ENCODE measurements at regions not wholly inside any gene's neighbourhood (a gene's known extent, or its start where the extent isn't known, plus 50 kb on each side); places are given as distances from the start of the nearest gene placed in this dataset.

DNA sequence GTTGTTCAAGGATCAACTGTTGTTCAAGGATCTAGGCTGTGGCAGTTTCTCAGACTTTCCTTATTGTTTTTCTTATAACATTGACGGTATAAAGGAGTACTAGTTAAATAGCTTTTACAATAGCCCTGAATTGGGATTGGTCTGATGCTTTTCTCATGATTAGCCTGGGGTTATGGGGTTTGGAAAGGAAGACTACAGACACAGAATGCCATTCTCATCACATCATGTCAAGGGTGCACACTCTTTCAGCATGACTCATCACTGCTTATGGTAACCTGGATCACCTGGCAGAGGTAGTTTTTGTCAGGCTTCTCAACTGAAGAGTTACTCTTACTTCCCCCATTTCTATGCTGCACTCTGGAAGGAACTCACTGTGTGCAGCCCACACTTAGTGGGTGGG is 194.2 kb upstream of the NPSR1 start:
- Histone ChIP-seq H3K27me3 (ENCODE audit: control insufficient read depth, insufficient read depth, low read length) (no peaks in the 10 kb centered on the region), H3K4me1 (ENCODE audit: control insufficient read depth, insufficient read depth, low read length) (peaks cover 3% of the 10 kb centered on the region; the same call in 1 of the 2 replicates), H3K36me3 (ENCODE audit: control insufficient read depth, insufficient read depth, low read length) (no peaks in the 10 kb centered on the region), H3K27ac (ENCODE audit: low read depth, low read length) (no peak overlapping the region), H3K9me3 (ENCODE audit: control insufficient read depth, insufficient read depth, low read length) (no peaks in the 10 kb centered on the region), H3K9ac (ENCODE audit: low read depth, low read length) (no peak overlapping the region), H3K4me3 (ENCODE audit: low read depth, low read length) (no peak overlapping the region)

DNA sequence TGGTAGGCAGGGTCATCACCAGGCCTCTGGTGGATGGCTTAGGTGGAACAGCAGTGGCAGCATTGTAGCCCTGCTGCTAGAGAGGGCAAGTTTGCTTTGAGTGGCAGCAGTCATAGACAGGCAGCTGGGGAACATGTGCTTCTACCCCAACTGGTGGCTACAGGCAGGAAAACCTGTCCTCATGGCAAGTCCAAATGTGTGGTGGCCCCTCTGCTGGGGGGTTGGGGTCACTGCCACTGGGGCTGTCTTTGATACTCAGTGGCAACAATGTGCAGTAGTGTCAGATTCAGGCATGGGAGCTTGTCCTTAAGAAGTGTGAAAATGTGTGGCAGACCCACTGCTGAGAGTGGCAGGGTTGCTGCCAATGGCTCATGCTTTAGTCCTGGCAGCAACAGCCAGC is 186.2 kb upstream of the NPSR1 start:
- no peaks in the 10 kb centered on the region for H3K36me3 ChIP-seq (ENCODE audit: control insufficient read depth, insufficient read depth, low read length)
- H3K27me3 ChIP-seq (ENCODE audit: control insufficient read depth, insufficient read depth, low read length): no peaks in the 10 kb centered on the region
- no peaks in the 10 kb centered on the region; the same call in 1 of the 2 replicates for H3K4me1 ChIP-seq (ENCODE audit: control insufficient read depth, insufficient read depth, low read length)
- no peak overlapping the region for H3K4me3 ChIP-seq (ENCODE audit: low read depth, low read length)
- H3K9ac ChIP-seq (ENCODE audit: low read depth, low read length): no peak overlapping the region
- no peak overlapping the region for H3K27ac ChIP-seq (ENCODE audit: low read depth, low read length)
- peaks cover 3% of the 10 kb centered on the region; the same call in 1 of the 2 replicates for H3K9me3 ChIP-seq (ENCODE audit: control insufficient read depth, insufficient read depth, low read length)

DNA sequence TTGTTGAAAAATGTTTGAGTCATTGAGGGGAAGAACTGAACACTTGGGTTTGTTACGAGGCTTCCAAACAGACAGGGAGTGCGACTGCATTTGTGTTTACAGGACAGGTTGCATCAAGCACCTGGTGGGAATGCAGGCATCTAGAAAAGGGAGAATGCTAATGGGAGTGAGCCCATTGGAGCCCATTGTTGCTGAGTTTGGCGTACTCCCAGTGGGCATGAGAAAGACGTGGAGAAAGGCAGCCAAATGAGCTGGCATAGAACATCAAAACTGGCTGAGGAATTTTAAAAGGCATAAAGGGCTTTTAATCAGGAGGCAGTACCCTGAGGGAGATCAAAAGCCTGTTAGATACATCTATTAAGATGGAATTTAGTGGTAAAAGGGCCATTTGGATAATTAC is 171.6 kb upstream of the NPSR1 start:
- H3K4me1 ChIP-seq (ENCODE audit: control insufficient read depth, insufficient read depth, low read length): peaks cover 36% of the 10 kb centered on the region
- H3K36me3 ChIP-seq (ENCODE audit: control insufficient read depth, insufficient read depth, low read length): no peaks in the 10 kb centered on the region
- no peak overlapping the region for H3K9ac ChIP-seq (ENCODE audit: low read depth, low read length)
- no peaks in the 10 kb centered on the region for H3K9me3 ChIP-seq (ENCODE audit: control insufficient read depth, insufficient read depth, low read length)
- H3K27me3 ChIP-seq (ENCODE audit: control insufficient read depth, insufficient read depth, low read length): no peaks in the 10 kb centered on the region
- no peak overlapping the region for H3K4me3 ChIP-seq (ENCODE audit: low read depth, low read length)
- no peak overlapping the region for H3K27ac ChIP-seq (ENCODE audit: low read depth, low read length)

DNA sequence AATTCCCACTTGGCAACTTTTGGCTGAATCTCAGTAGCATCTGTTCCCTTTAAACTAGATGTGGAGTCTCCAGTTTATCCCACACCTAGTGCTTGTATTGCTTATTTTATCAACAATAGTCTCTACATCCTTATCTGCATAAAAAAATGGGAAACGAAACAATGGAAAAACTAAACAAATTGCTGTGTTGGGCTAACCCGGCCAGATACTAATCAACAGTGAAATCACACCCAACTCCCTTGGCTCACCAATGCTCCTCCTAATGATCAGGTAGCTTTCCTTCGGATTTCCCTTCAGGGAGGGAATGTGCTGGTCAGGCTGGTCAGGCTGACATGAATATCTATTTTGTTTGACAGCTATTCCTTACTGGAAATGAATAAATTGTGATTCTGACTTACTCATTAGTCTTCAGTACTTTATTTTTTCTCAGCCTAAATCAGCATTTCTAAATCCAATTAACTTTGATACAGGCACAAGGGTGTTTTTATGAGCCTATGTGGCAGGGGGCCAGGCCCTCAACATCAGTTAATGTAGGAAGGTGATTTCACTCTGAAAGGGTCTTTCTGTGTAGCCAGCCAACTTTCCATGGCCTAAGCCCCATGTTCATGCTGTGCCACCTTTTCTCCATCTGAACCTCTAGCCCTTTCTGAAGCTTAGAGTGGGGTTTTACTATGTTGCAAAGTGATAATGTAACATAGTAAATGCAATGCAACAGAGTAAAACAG is 170.5 kb upstream of the NPSR1 start:
- Histone ChIP-seq H3K27me3 (ENCODE audit: control insufficient read depth, insufficient read depth, low read length) (no peaks in the 10 kb centered on the region), H3K4me3 (ENCODE audit: low read depth, low read length) (no peak overlapping the region), H3K36me3 (ENCODE audit: control insufficient read depth, insufficient read depth, low read length) (no peaks in the 10 kb centered on the region), H3K4me1 (ENCODE audit: control insufficient read depth, insufficient read depth, low read length) (peaks cover 29% of the 10 kb centered on the region), H3K9me3 (ENCODE audit: control insufficient read depth, insufficient read depth, low read length) (no peaks in the 10 kb centered on the region), H3K27ac (ENCODE audit: low read depth, low read length) (no peak overlapping the region), H3K9ac (ENCODE audit: low read depth, low read length) (no peak overlapping the region)

DNA sequence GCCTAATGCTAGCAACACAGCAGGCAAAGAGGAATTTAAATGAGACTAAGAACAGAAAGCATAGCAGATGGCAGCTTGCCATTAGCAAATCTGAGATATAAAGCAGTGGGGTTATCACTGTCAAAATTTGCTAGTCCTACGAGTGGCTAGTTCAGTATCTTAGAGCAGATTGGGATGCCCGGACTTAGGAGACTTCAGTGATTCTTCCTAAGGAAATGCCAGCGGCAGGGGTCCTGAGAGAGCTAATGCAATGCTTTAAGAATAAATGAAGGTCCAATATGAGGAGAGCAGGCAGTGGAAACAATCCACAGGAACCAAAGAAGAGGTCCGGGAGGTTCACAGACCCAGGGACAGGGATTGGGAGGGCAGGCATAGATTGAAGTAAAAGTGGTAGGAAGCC is 169.3 kb upstream of the NPSR1 start:
- Histone ChIP-seq H3K27ac (ENCODE audit: low read depth, low read length) (no peak overlapping the region), H3K9me3 (ENCODE audit: control insufficient read depth, insufficient read depth, low read length) (no peaks in the 10 kb centered on the region), H3K27me3 (ENCODE audit: control insufficient read depth, insufficient read depth, low read length) (no peaks in the 10 kb centered on the region), H3K9ac (ENCODE audit: low read depth, low read length) (no peak overlapping the region), H3K4me1 (ENCODE audit: control insufficient read depth, insufficient read depth, low read length) (peaks cover 23% of the 10 kb centered on the region), H3K36me3 (ENCODE audit: control insufficient read depth, insufficient read depth, low read length) (no peaks in the 10 kb centered on the region), H3K4me3 (ENCODE audit: low read depth, low read length) (no peak overlapping the region)

DNA sequence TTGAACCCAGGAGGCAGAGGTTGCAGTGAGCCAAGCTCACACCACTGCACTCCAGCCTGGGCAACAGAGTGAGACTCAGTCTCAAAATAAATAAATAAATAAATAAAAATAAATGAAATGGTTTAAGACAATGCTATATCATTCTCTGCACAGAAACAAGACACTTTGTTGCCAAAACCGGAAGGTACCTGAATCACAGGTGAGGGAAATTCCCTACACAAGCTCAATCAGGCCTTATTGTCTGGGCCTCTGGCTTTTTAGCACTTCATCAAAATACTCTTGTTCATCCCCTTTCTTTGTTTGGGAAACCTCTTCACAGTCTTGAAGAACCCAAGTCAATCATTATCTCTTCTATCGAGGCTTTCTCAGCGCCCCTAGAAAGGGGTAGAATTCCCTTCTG is 166.1 kb upstream of the NPSR1 start:
- Histone ChIP-seq H3K9ac (ENCODE audit: low read depth, low read length) (no peak overlapping the region), H3K27ac (ENCODE audit: low read depth, low read length) (no peak overlapping the region), H3K4me1 (ENCODE audit: control insufficient read depth, insufficient read depth, low read length) (peaks cover 23% of the 10 kb centered on the region), H3K36me3 (ENCODE audit: control insufficient read depth, insufficient read depth, low read length) (no peaks in the 10 kb centered on the region), H3K27me3 (ENCODE audit: control insufficient read depth, insufficient read depth, low read length) (no peaks in the 10 kb centered on the region), H3K9me3 (ENCODE audit: control insufficient read depth, insufficient read depth, low read length) (no peaks in the 10 kb centered on the region), H3K4me3 (ENCODE audit: low read depth, low read length) (no peak overlapping the region)

DNA sequence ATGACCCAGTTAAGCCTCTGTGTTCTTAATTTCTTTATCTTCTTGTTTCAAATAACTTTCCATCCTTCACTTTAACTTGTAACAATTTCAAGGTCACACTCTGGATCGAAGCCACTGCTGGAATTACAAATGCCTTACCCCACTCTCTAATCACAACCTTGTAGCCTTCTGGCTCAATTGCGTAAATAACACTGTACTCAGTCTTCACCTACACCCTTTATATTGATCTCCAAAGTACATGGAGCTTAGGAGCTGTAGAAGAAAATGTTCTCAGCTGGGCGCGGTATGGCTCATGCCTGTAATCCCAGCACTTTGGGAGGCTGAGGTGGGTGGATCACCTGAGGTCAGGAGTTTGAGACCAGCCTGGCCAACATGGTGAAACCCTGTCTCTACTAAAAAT is 164.3 kb upstream of the NPSR1 start:
- H3K9me3 ChIP-seq (ENCODE audit: control insufficient read depth, insufficient read depth, low read length): no peaks in the 10 kb centered on the region
- H3K27ac ChIP-seq (ENCODE audit: low read depth, low read length): no peak overlapping the region
- no peaks in the 10 kb centered on the region for H3K36me3 ChIP-seq (ENCODE audit: control insufficient read depth, insufficient read depth, low read length)
- no peaks in the 10 kb centered on the region for H3K27me3 ChIP-seq (ENCODE audit: control insufficient read depth, insufficient read depth, low read length)
- no peak overlapping the region for H3K4me3 ChIP-seq (ENCODE audit: low read depth, low read length)
- H3K4me1 ChIP-seq (ENCODE audit: control insufficient read depth, insufficient read depth, low read length): peaks cover 16% of the 10 kb centered on the region
- H3K9ac ChIP-seq (ENCODE audit: low read depth, low read length): no peak overlapping the region

DNA sequence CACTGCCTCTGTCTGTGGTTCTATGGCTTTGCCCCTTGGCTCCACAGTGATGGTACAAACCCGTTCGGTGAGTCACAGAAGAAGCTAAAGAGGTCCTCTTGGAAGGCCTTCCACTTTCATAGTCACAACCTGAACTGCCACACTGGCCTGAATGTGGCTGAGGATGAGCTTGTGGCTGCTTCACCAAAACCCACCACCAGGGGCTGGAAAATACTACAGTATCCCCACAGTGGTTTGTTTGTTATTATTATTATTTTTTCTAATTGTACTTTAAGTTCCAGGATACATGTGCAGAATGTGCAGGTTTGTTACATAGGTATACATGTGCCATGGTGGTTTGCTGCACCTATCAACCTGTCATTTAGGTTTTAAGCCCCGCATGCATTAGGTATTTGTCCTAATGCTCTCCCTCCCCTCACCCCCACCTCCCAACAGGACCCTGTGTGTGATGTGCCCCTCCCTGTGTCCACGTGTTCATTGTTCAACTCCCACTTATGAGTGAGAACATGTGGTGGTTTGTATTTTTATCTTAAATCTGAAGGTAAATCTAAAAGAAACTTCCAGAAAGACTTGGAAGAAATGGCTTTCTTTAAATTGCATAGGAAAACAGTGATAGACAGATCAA is 160.8 kb upstream of the NPSR1 start:
- Histone ChIP-seq H3K27me3 (ENCODE audit: control insufficient read depth, insufficient read depth, low read length) (no peaks in the 10 kb centered on the region), H3K9ac (ENCODE audit: low read depth, low read length) (no peak overlapping the region), H3K4me3 (ENCODE audit: low read depth, low read length) (no peak overlapping the region), H3K4me1 (ENCODE audit: control insufficient read depth, insufficient read depth, low read length) (peaks cover 11% of the 10 kb centered on the region), H3K27ac (ENCODE audit: low read depth, low read length) (no peak overlapping the region), H3K9me3 (ENCODE audit: control insufficient read depth, insufficient read depth, low read length) (no peaks in the 10 kb centered on the region), H3K36me3 (ENCODE audit: control insufficient read depth, insufficient read depth, low read length) (no peaks in the 10 kb centered on the region)

DNA sequence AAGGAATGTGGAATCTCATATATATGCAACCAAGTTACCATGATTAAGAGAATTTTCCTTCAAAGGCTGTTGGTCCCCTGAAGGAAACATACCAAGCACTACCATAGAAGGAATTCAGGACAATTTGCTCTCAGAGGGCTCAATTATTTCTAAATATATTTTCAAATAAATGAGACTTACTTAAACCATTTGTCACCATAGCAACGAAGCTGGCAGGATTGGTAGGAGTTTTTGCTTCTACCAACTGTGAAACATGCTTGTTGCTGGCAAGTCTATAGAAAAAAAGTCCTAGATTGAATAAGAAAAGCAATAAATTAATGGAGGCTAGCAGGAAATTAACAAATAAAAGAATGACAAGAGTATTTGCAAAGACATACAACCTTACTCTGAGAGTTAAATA is 156.9 kb upstream of the NPSR1 start:
- Histone ChIP-seq H3K27me3 (ENCODE audit: control insufficient read depth, insufficient read depth, low read length) (no peaks in the 10 kb centered on the region), H3K4me3 (ENCODE audit: low read depth, low read length) (no peak overlapping the region), H3K9ac (ENCODE audit: low read depth, low read length) (no peak overlapping the region), H3K36me3 (ENCODE audit: control insufficient read depth, insufficient read depth, low read length) (no peaks in the 10 kb centered on the region), H3K9me3 (ENCODE audit: control insufficient read depth, insufficient read depth, low read length) (no peaks in the 10 kb centered on the region), H3K27ac (ENCODE audit: low read depth, low read length) (no peak overlapping the region), H3K4me1 (ENCODE audit: control insufficient read depth, insufficient read depth, low read length) (peaks cover 20% of the 10 kb centered on the region)

DNA sequence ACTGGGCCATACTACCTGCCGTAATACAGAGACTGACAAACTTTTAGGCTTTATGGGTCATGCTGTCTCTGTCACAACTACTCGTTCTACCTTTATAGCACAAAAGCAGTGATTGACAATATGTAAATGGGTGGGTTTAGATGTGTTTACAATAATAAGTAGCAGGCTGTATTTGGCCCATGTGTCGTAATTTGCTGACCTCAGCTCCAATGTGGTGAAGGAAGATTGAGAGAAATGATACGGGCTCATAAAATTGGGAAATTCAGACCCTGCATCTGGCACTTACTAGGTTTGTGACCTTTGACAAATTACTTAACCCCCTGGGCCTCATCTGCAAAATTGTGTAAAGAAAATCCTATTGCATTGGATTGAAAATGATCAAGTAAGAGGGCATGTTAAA is 150.8 kb upstream of the NPSR1 start:
- Histone ChIP-seq H3K4me1 (ENCODE audit: control insufficient read depth, insufficient read depth, low read length) (peaks cover 9% of the 10 kb centered on the region), H3K9ac (ENCODE audit: low read depth, low read length) (no peak overlapping the region), H3K36me3 (ENCODE audit: control insufficient read depth, insufficient read depth, low read length) (no peaks in the 10 kb centered on the region), H3K9me3 (ENCODE audit: control insufficient read depth, insufficient read depth, low read length) (peaks cover 9% of the 10 kb centered on the region; the same call in 1 of the 2 replicates), H3K27ac (ENCODE audit: low read depth, low read length) (no peak overlapping the region), H3K4me3 (ENCODE audit: low read depth, low read length) (no peak overlapping the region), H3K27me3 (ENCODE audit: control insufficient read depth, insufficient read depth, low read length) (no peaks in the 10 kb centered on the region)

DNA sequence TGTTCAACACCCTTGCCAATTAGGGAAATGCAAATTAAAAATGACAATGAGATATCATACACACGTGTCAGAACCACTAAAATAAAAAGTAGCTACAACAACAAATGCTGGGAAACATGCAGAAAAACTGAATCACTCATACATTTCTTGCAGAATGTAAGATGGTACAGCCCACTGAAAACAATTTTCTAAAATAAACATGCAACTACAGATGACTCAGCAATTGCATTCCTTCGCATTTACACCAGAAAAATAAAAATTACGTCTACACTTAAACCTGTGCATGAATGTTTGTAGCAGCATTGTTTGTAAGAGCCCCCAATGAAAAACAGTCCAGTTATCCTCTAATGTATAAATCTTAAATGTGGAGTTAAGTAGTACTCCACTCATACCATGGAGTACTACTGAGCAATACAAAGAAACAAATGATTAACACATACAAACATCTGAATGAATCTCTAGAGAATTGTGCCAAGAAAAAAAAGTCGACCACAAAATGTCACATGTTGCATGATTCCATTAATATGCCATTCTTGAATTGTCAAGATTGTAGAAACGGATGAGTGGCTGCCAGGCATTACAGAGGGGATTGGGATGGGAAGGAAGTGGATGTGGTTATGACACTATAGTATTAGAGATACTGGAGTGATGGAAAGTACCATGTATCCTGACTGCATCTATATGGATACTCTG is 134.6 kb upstream of the NPSR1 start:
- no peaks in the 10 kb centered on the region for H3K27me3 ChIP-seq (ENCODE audit: control insufficient read depth, insufficient read depth, low read length)
- no peaks in the 10 kb centered on the region; the same call in 1 of the 2 replicates for H3K9me3 ChIP-seq (ENCODE audit: control insufficient read depth, insufficient read depth, low read length)
- no peak overlapping the region for H3K4me3 ChIP-seq (ENCODE audit: low read depth, low read length)
- H3K9ac ChIP-seq (ENCODE audit: low read depth, low read length): no peak overlapping the region
- no peaks in the 10 kb centered on the region for H3K36me3 ChIP-seq (ENCODE audit: control insufficient read depth, insufficient read depth, low read length)
- H3K27ac ChIP-seq (ENCODE audit: low read depth, low read length): no peak overlapping the region
- H3K4me1 ChIP-seq (ENCODE audit: control insufficient read depth, insufficient read depth, low read length): no peaks in the 10 kb centered on the region

Measured in HUES48 (cell line).